NB4 (cell line): ENCODE measurements at regions not wholly inside any gene's neighbourhood (a gene's known extent, or its start where the extent isn't known, plus 50 kb on each side); places are given as distances from the start of the nearest gene placed in this dataset.

Source experiments
- POLR2A ChIP-seq: IDR thresholded peaks from 2 replicates; pipeline ENCODE4 v1.6.1; 2011; ENCODE audit warnings: mild to moderate bottlenecking; ENCODE audit not compliant: insufficient read length; ENCODE audit errors: extremely low read depth
- TF ChIP-seq, protein P1 (sequence below): IDR thresholded peaks from one replicate; pipeline ENCODE4 v1.5.1; 2012; ENCODE audit warnings: low read depth, low read length

GRCh38 chr18:55853268-55853667 is 265.3 kb upstream of the TCF4 start:
- TF ChIP-seq, protein P1, sequence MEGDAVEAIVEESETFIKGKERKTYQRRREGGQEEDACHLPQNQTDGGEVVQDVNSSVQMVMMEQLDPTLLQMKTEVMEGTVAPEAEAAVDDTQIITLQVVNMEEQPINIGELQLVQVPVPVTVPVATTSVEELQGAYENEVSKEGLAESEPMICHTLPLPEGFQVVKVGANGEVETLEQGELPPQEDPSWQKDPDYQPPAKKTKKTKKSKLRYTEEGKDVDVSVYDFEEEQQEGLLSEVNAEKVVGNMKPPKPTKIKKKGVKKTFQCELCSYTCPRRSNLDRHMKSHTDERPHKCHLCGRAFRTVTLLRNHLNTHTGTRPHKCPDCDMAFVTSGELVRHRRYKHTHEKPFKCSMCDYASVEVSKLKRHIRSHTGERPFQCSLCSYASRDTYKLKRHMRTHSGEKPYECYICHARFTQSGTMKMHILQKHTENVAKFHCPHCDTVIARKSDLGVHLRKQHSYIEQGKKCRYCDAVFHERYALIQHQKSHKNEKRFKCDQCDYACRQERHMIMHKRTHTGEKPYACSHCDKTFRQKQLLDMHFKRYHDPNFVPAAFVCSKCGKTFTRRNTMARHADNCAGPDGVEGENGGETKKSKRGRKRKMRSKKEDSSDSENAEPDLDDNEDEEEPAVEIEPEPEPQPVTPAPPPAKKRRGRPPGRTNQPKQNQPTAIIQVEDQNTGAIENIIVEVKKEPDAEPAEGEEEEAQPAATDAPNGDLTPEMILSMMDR: no peak
- no peak for TF ChIP-seq POLR2A
